ENCODE measurements at regions not wholly inside any gene's neighbourhood (a gene's known extent, or its start where the extent isn't known, plus 50 kb on each side); places are given as distances from the start of the nearest gene placed in this dataset.

- H3K27ac ChIP-seq (replicated peaks in 1 of 4) = no peak overlapping the region
- H3K9me3 ChIP-seq = no peaks in the 10 kb centered on the region
- H3K4me1 ChIP-seq = peaks cover 0 to 13% (median 5%) of the 10 kb centered on the region in 4 donors
- DNase-seq (ENCODE audit: extremely low spot score) = no peak
- no peaks in the 10 kb centered on the region for H3K27me3 ChIP-seq
- no peaks in the 10 kb centered on the region for H3K36me3 ChIP-seq
- H3K4me3 ChIP-seq = no peak overlapping the region
- intact Hi-C loops (cut with DNase I) = no loop called here
- 88% methylated on average over 14 of the region's 14 CpGs for WGBS
- TF ChIP-seq CTCF (IDR thresholded peaks at IDR 0.05) (no peak), POLR2AphosphoS5 (IDR thresholded peaks at IDR 0.05) (no peak), POLR2A (IDR thresholded peaks at IDR 0.05; ENCODE audit: low read depth) (no peak), EP300 (IDR thresholded peaks at IDR 0.05) (no peak)
These were observed 255.4 kb downstream of the NKX6-1 start for GRCh38 chr4:84243685-84244084.

- no peaks in the 10 kb centered on the region for H3K9me3 ChIP-seq
- WGBS = 75% methylated on average over 4 of the region's 4 CpGs
- peaks cover 0 to 35% (median 20%) of the 10 kb centered on the region in 4 donors for H3K4me1 ChIP-seq
- no peaks in the 10 kb centered on the region for H3K36me3 ChIP-seq
- no peak for TF ChIP-seq EP300 (IDR thresholded peaks at IDR 0.05)
- TF ChIP-seq POLR2AphosphoS5 (IDR thresholded peaks at IDR 0.05) = no peak
- TF ChIP-seq POLR2A (IDR thresholded peaks at IDR 0.05; ENCODE audit: low read depth) = no peak
- TF ChIP-seq CTCF (IDR thresholded peaks at IDR 0.05) = no peak
- intact Hi-C loops (cut with DNase I) = loop anchor here (10.0 kb wide), 1 partner anchor 245 kb away; no protein-coding TSS in a partner anchor
- H3K4me3 ChIP-seq = no peak overlapping the region
- DNase-seq (ENCODE audit: extremely low spot score) = no peak
- no peaks in the 10 kb centered on the region for H3K27me3 ChIP-seq
- no peak overlapping the region for H3K27ac ChIP-seq (replicated peaks in 1 of 4)
These were observed 259.7 kb downstream of the NKX6-1 start for GRCh38 chr4:84239278-84239845.

- WGBS = 36% methylated on average over 7 of the region's 7 CpGs
- peak in 1 of 2 donors; percentile 48 for TF ChIP-seq POLR2AphosphoS5 (IDR thresholded peaks at IDR 0.05)
- no peak for TF ChIP-seq EP300 (IDR thresholded peaks at IDR 0.05)
- TF ChIP-seq CTCF (IDR thresholded peaks at IDR 0.05) = peak; percentile 38 to 49 (median 42)
- TF ChIP-seq POLR2A (IDR thresholded peaks at IDR 0.05; ENCODE audit: low read depth) = no peak
- Histone ChIP-seq H3K27me3 (no peaks in the 10 kb centered on the region), H3K9me3 (no peaks in the 10 kb centered on the region), H3K36me3 (no peaks in the 10 kb centered on the region), H3K27ac (replicated peaks in 1 of 4) (peak overlapping the region; percentile 55 to 60 (median 56)), H3K4me1 (peaks cover 0 to 37% (median 20%) of the 10 kb centered on the region in 4 donors), H3K4me3 (no peak overlapping the region)
- intact Hi-C loops (cut with DNase I) = loop anchor here (10.0 kb wide), 1 partner anchor 246 kb away; no protein-coding TSS in a partner anchor
- no peak for DNase-seq (ENCODE audit: extremely low spot score)
These were observed 260.6 kb downstream of the NKX6-1 start for GRCh38 chr4:84238247-84239090.

GRCh38 chr4:84237008-84237407 lies 262.1 kb downstream of the NKX6-1 start:
- TF ChIP-seq POLR2A (IDR thresholded peaks at IDR 0.05; ENCODE audit: low read depth) (no peak), POLR2AphosphoS5 (IDR thresholded peaks at IDR 0.05) (no peak), EP300 (IDR thresholded peaks at IDR 0.05) (no peak), CTCF (IDR thresholded peaks at IDR 0.05) (no peak)
- 80% methylated on average over 4 of the region's 4 CpGs for WGBS
- peak overlapping the region in 2 of 4 donors; percentile 21 to 56 for H3K27ac ChIP-seq (replicated peaks in 1 of 4)
- intact Hi-C loops (cut with DNase I) = loop anchor here (10.0 kb wide), 1 partner anchor 248 kb away; no protein-coding TSS in a partner anchor
- H3K27me3 ChIP-seq = no peaks in the 10 kb centered on the region
- no peak overlapping the region for H3K4me3 ChIP-seq
- H3K4me1 ChIP-seq = peaks cover 0 to 51% (median 35%) of the 10 kb centered on the region in 4 donors
- H3K9me3 ChIP-seq = no peaks in the 10 kb centered on the region
- DNase-seq (ENCODE audit: extremely low spot score) = no peak
- H3K36me3 ChIP-seq = no peaks in the 10 kb centered on the region
